AG08396 (cell line): ENCODE measurements at regions not wholly inside any gene's neighbourhood (a gene's known extent, or its start where the extent isn't known, plus 50 kb on each side); places are given as distances from the start of the nearest gene placed in this dataset.

Source experiments
- DNase-seq: peaks from one replicate; pipeline ENCODE4 v3.0.0; 2012; ENCODE audit warnings: low spot score, mixed read lengths

- no peak for DNase-seq
Observed at GRCh38 chr6:147716434-147716833, 207.9 kb downstream of the SAMD5 start.

- no peak for DNase-seq
Observed at GRCh38 chr6:147717991-147718390, 209.5 kb downstream of the SAMD5 start.

GRCh38 chr6:147722158-147722557 lies 213.7 kb downstream of the SAMD5 start:
- DNase-seq = no peak

GRCh38 chr6:147724454-147724853 lies 216.0 kb downstream of the SAMD5 start:
- DNase-seq = no peak

GRCh38 chr6:147726342-147726741 lies 217.9 kb downstream of the SAMD5 start:
- DNase-seq = no peak

- no peak for DNase-seq
Observed at GRCh38 chr6:147728903-147729302, 220.4 kb downstream of the SAMD5 start.

GRCh38 chr6:147733686-147734085 lies 225.2 kb downstream of the SAMD5 start:
- no peak for DNase-seq

- DNase-seq = no peak
Observed at GRCh38 chr6:147734151-147734550, 225.7 kb downstream of the SAMD5 start.

- DNase-seq = no peak
Observed at GRCh38 chr6:147735924-147736323, 227.4 kb downstream of the SAMD5 start.

GRCh38 chr6:147737115-147737514 lies 228.6 kb downstream of the SAMD5 start:
- no peak for DNase-seq

- no peak for DNase-seq
Observed at GRCh38 chr6:147738099-147738498, 229.6 kb downstream of the SAMD5 start.

GRCh38 chr6:147738516-147739162 lies 230.1 kb downstream of the SAMD5 start:
- no peak for DNase-seq

- no peak for DNase-seq
Observed at GRCh38 chr6:147740326-147740725, 231.8 kb downstream of the SAMD5 start.

- DNase-seq = no peak
Observed at GRCh38 chr6:147740916-147741315, 232.4 kb downstream of the SAMD5 start.

GRCh38 chr6:147741389-147741788 lies 232.9 kb downstream of the SAMD5 start:
- DNase-seq = no peak

GRCh38 chr6:147742440-147742839 lies 233.9 kb downstream of the SAMD5 start:
- DNase-seq = no peak

- no peak for DNase-seq
Observed at GRCh38 chr6:147744012-147744411, 235.5 kb downstream of the SAMD5 start.

GRCh38 chr6:147749331-147749730 lies 240.8 kb downstream of the SAMD5 start:
- no peak for DNase-seq

- no peak for DNase-seq
Observed at GRCh38 chr6:147750413-147750812, 241.9 kb downstream of the SAMD5 start.

GRCh38 chr6:147751232-147751631 lies 242.7 kb downstream of the SAMD5 start:
- DNase-seq = no peak

GRCh38 chr6:147752689-147753403 lies 244.4 kb downstream of the SAMD5 start:
- DNase-seq = no peak

GRCh38 chr6:147755999-147756398 lies 247.5 kb downstream of the SAMD5 start:
- DNase-seq = no peak

GRCh38 chr6:147756891-147757290 lies 248.4 kb downstream of the SAMD5 start:
- no peak for DNase-seq

GRCh38 chr6:147757291-147757690 lies 248.8 kb downstream of the SAMD5 start:
- DNase-seq = no peak
